ENCODE measurements at regions not wholly inside any gene's neighbourhood (a gene's known extent, or its start where the extent isn't known, plus 50 kb on each side); places are given as distances from the start of the nearest gene placed in this dataset.

DNA sequence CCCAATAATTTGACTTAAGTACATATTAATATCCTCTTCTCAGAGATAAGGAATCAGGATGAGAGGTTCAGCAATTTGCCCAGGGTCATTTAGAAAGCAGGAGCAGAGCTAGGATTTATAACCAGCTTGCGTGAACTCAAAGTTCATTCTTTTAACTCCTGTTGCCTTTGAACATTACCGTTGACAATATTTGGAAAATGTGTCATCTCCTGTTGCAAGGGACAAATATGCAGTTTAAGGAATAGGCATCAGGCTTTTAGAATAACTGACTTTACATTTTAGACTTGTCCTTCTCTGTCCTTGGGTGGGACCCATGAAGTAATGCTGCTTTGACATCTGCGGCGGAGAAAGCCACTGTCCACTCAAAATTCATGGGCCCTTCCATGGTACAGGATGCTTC, 252.2 kb upstream of the RGMA start:
- no peak for TF ChIP-seq TOX (CRISPR knock-in tag; IDR thresholded peaks at IDR 0.05; ENCODE audit: borderline replicate concordance)
- TF ChIP-seq ZFP30 (CRISPR knock-in tag; IDR thresholded peaks at IDR 0.05), result no peak
- TF ChIP-seq CSDC2 (CRISPR knock-in tag; IDR thresholded peaks at IDR 0.05), result no peak
- TF ChIP-seq, protein P1, sequence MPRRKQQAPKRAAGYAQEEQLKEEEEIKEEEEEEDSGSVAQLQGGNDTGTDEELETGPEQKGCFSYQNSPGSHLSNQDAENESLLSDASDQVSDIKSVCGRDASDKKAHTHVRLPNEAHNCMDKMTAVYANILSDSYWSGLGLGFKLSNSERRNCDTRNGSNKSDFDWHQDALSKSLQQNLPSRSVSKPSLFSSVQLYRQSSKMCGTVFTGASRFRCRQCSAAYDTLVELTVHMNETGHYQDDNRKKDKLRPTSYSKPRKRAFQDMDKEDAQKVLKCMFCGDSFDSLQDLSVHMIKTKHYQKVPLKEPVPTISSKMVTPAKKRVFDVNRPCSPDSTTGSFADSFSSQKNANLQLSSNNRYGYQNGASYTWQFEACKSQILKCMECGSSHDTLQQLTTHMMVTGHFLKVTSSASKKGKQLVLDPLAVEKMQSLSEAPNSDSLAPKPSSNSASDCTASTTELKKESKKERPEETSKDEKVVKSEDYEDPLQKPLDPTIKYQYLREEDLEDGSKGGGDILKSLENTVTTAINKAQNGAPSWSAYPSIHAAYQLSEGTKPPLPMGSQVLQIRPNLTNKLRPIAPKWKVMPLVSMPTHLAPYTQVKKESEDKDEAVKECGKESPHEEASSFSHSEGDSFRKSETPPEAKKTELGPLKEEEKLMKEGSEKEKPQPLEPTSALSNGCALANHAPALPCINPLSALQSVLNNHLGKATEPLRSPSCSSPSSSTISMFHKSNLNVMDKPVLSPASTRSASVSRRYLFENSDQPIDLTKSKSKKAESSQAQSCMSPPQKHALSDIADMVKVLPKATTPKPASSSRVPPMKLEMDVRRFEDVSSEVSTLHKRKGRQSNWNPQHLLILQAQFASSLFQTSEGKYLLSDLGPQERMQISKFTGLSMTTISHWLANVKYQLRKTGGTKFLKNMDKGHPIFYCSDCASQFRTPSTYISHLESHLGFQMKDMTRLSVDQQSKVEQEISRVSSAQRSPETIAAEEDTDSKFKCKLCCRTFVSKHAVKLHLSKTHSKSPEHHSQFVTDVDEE (CRISPR knock-in tag; IDR thresholded peaks at IDR 0.05), result no peak
- TF ChIP-seq, protein P2, sequence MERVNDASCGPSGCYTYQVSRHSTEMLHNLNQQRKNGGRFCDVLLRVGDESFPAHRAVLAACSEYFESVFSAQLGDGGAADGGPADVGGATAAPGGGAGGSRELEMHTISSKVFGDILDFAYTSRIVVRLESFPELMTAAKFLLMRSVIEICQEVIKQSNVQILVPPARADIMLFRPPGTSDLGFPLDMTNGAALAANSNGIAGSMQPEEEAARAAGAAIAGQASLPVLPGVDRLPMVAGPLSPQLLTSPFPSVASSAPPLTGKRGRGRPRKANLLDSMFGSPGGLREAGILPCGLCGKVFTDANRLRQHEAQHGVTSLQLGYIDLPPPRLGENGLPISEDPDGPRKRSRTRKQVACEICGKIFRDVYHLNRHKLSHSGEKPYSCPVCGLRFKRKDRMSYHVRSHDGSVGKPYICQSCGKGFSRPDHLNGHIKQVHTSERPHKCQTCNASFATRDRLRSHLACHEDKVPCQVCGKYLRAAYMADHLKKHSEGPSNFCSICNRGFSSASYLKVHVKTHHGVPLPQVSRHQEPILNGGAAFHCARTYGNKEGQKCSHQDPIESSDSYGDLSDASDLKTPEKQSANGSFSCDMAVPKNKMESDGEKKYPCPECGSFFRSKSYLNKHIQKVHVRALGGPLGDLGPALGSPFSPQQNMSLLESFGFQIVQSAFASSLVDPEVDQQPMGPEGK (CRISPR knock-in tag; IDR thresholded peaks at IDR 0.05; ENCODE audit: borderline replicate concordance), result no peak
- no peak for TF ChIP-seq SNAI2 (CRISPR knock-in tag; IDR thresholded peaks at IDR 0.05)
- TF ChIP-seq BACH2 (CRISPR knock-in tag; IDR thresholded peaks at IDR 0.05; ENCODE audit: borderline replicate concordance), result no peak
- TF ChIP-seq ARNTL (CRISPR knock-in tag; IDR thresholded peaks at IDR 0.05; ENCODE audit: borderline replicate concordance, low read depth), result no peak
- TF ChIP-seq, protein P3, sequence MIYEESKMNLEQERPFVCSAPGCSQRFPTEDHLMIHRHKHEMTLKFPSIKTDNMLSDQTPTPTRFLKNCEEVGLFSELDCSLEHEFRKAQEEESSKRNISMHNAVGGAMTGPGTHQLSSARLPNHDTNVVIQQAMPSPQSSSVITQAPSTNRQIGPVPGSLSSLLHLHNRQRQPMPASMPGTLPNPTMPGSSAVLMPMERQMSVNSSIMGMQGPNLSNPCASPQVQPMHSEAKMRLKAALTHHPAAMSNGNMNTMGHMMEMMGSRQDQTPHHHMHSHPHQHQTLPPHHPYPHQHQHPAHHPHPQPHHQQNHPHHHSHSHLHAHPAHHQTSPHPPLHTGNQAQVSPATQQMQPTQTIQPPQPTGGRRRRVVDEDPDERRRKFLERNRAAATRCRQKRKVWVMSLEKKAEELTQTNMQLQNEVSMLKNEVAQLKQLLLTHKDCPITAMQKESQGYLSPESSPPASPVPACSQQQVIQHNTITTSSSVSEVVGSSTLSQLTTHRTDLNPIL (CRISPR knock-in tag; IDR thresholded peaks at IDR 0.05; ENCODE audit: low read depth), result no peak
- TF ChIP-seq, protein P4, sequence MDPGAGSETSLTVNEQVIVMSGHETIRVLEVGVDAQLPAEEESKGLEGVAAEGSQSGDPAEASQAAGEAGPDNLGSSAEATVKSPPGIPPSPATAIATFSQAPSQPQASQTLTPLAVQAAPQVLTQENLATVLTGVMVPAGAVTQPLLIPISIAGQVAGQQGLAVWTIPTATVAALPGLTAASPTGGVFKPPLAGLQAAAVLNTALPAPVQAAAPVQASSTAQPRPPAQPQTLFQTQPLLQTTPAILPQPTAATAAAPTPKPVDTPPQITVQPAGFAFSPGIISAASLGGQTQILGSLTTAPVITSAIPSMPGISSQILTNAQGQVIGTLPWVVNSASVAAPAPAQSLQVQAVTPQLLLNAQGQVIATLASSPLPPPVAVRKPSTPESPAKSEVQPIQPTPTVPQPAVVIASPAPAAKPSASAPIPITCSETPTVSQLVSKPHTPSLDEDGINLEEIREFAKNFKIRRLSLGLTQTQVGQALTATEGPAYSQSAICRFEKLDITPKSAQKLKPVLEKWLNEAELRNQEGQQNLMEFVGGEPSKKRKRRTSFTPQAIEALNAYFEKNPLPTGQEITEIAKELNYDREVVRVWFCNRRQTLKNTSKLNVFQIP (CRISPR knock-in tag; IDR thresholded peaks at IDR 0.05; ENCODE audit: borderline replicate concordance, low read depth), result no peak
- TF ChIP-seq ZFP3 (CRISPR knock-in tag; IDR thresholded peaks at IDR 0.05), result no peak
